IMR-90 (cell line): ENCODE measurements at regions not wholly inside any gene's neighbourhood (a gene's known extent, or its start where the extent isn't known, plus 50 kb on each side); places are given as distances from the start of the nearest gene placed in this dataset.

Experiments used
- ATAC-seq: fragments of 200-7000 bp; cut with Tn5 transposase; 2 replicates; pipeline ENCODE4 v1.9.1; 2020; ENCODE audit warnings: low read depth, mild to moderate bottlenecking, moderate library complexity
- BruUV-seq: library from RNA; stranded (reverse); fragments of 400-500 nt; replicated peaks from 2 replicates; lab custom pipeline; 2021; lab: Mats Ljungman, UMichigan
- CTCF ChIA-PET: fragments of 300-600 bp; formaldehyde crosslinking; extraction: SDS; loops from one replicate; lab custom pipeline; 2021; ENCODE audit warnings: antibody characterized with exemption; lab: Yijun Ruan, JAX
- POLR2A ChIA-PET: fragments of 300-600 bp; sonication (Branson Sonifier 250); formaldehyde crosslinking; loops from one replicate; lab custom pipeline; 2022; ENCODE audit warnings: antibody characterized with exemption; ENCODE audit not compliant: unreplicated experiment; lab: Charles Lee
- DNase-seq: peaks from one replicate; pipeline ENCODE4 v3.0.0; 2013
- H2AFZ ChIP-seq: replicated peaks from 2 replicates; pipeline ENCODE3; 2013; ENCODE audit warnings: low read length, mild to moderate bottlenecking; ENCODE audit not compliant: poor library complexity
- H2AK5ac ChIP-seq: 2 replicates; pipeline ENCODE4 v1.6.1; 2013; ENCODE audit warnings: low read depth, low read length, inconsistent platforms
- H2AK9ac ChIP-seq: replicated peaks from 2 replicates; pipeline ENCODE3; 2013; ENCODE audit warnings: mild to moderate bottlenecking, low read depth, low read length, moderate library complexity; ENCODE audit not compliant: poor library complexity
- H2BK120ac ChIP-seq: 2 replicates; pipeline ENCODE4 v1.6.1; 2013; ENCODE audit warnings: low read depth, low read length, inconsistent platforms
- H2BK15ac ChIP-seq: 3 replicates; pipeline ENCODE4 v1.6.1; 2013; ENCODE audit warnings: low read depth, low read length, inconsistent platforms
- H2BK20ac ChIP-seq: 2 replicates; pipeline ENCODE4 v1.6.1; 2013; ENCODE audit warnings: low read depth, mild to moderate bottlenecking, inconsistent platforms, low read length, moderate library complexity
- H2BK5ac ChIP-seq: 2 replicates; pipeline ENCODE4 v1.6.1; 2013; ENCODE audit warnings: mild to moderate bottlenecking, low read depth, low read length, inconsistent platforms; ENCODE audit not compliant: poor library complexity, severe bottlenecking
- H3K14ac ChIP-seq: replicated peaks from 2 replicates; pipeline ENCODE4 v1.6.1; 2013; ENCODE audit warnings: low read depth, low read length, inconsistent platforms
- H3K18ac ChIP-seq: 2 replicates; pipeline ENCODE4 v1.6.1; 2013; ENCODE audit warnings: low read depth, low read length, control low read depth
- H3K23ac ChIP-seq: 2 replicates; pipeline ENCODE4 v1.6.1; 2013; ENCODE audit warnings: low read depth, low read length, inconsistent platforms
- H3K27ac ChIP-seq: 2 replicates; pipeline ENCODE4 v1.5.1; 2013; ENCODE audit warnings: mild to moderate bottlenecking, control low read depth, low read length; ENCODE audit not compliant: insufficient read depth
- H3K27me3 ChIP-seq: 2 replicates; pipeline ENCODE4 v1.6.1; 2013; ENCODE audit warnings: low read length; ENCODE audit not compliant: control insufficient read depth, insufficient read depth
- H3K36me3 ChIP-seq: 2 replicates; pipeline ENCODE4 v1.6.1; 2013; ENCODE audit warnings: low read length, mixed read lengths; ENCODE audit not compliant: control insufficient read depth, insufficient read depth
- H3K4ac ChIP-seq: 2 replicates; pipeline ENCODE4 v1.6.1; 2013; ENCODE audit warnings: low read depth, low read length, inconsistent platforms
- H3K4me1 ChIP-seq: 2 replicates; pipeline ENCODE4 v1.6.1; 2013; ENCODE audit warnings: low read length, mixed read lengths; ENCODE audit not compliant: control insufficient read depth, insufficient read depth
- H3K4me2 ChIP-seq: 2 replicates; pipeline ENCODE4 v1.6.1; 2013; ENCODE audit warnings: low read depth, mild to moderate bottlenecking, control low read depth, low read length, moderate library complexity
- H3K4me3 ChIP-seq: 2 replicates; pipeline ENCODE4 v1.5.1; 2013; ENCODE audit warnings: low read depth, mild to moderate bottlenecking, control low read depth, low read length, moderate library complexity; ENCODE audit not compliant: insufficient read depth
- H3K56ac ChIP-seq: 2 replicates; pipeline ENCODE4 v1.6.1; 2013; ENCODE audit warnings: low read length, inconsistent platforms; ENCODE audit not compliant: insufficient read depth; ENCODE audit errors: extremely low read depth
- H3K79me1 ChIP-seq, 2 experiments: 2 replicates each; pipeline ENCODE4 v1.6.1; 2013; ENCODE audit warnings: low read length in 2 of 2, inconsistent platforms in 1 of 2, low read depth in 1 of 2
- H3K9ac ChIP-seq: 2 replicates; pipeline ENCODE4 v1.6.1; 2013; ENCODE audit warnings: low read depth, low read length, control low read depth
- H3K9me1 ChIP-seq: 2 replicates; pipeline ENCODE4 v1.6.1; 2013; ENCODE audit warnings: low read length, inconsistent platforms; ENCODE audit not compliant: insufficient read depth
- H3K9me3 ChIP-seq: 2 replicates; pipeline ENCODE4 v1.6.1; 2013; ENCODE audit warnings: low read length; ENCODE audit not compliant: control insufficient read depth, insufficient read depth
- H4K20me1 ChIP-seq: 2 replicates; pipeline ENCODE4 v1.6.1; 2013; ENCODE audit warnings: low read length, inconsistent platforms; ENCODE audit not compliant: insufficient read depth
- H4K5ac ChIP-seq: 2 replicates; pipeline ENCODE4 v1.6.1; 2013; ENCODE audit warnings: mild to moderate bottlenecking, low read depth, low read length, control low read depth
- H4K8ac ChIP-seq, 2 experiments: 2 replicates each; pipeline ENCODE4 v1.6.1; 2013; ENCODE audit warnings: low read depth in 2 of 2, low read length in 2 of 2, control low read depth in 1 of 2, inconsistent platforms in 1 of 2
- H4K91ac ChIP-seq: 2 replicates; pipeline ENCODE4 v1.6.1; 2013; ENCODE audit warnings: low read depth, low read length, inconsistent platforms; ENCODE audit not compliant: insufficient read depth
- BHLHE40 ChIP-seq: fragments of 150-350 bp; IDR thresholded peaks from 2 replicates; pipeline ENCODE4 v1.6.1; 2016; ENCODE audit warnings: mild to moderate bottlenecking, low read depth, low read length
- MAFK ChIP-seq: IDR thresholded peaks from 2 replicates; pipeline ENCODE4 v1.6.1; 2012; ENCODE audit warnings: low read depth, low read length, improper control_type of control experiment
- RAD21 ChIP-seq: IDR thresholded peaks from 2 replicates; pipeline ENCODE4 v1.6.1; 2012; ENCODE audit warnings: low read length, improper control_type of control experiment
- RFX5 ChIP-seq: IDR thresholded peaks from 2 replicates; pipeline ENCODE4 v1.8.0; 2012; ENCODE audit warnings: low read depth, mild to moderate bottlenecking, low read length, moderate library complexity
- WGBS, 2 experiments: methylation state at CpG; one replicate each; pipeline versions ENCODE4 v1.1.5 to v1.1.7; 2013; ENCODE audit warnings: missing lambda C conversion rate in 2 of 2; ENCODE audit not compliant: insufficient read length in 1 of 2; ENCODE audit errors: extremely low coverage in 2 of 2; 5-methylcytosine and 5-hydroxymethylcytosine counted together
- dilution Hi-C: fragments of 300-500 bp; cut with HindIII; formaldehyde crosslinking; loops from one replicate; pipeline ENCODE4 v1.14.3; 2018; ENCODE audit warnings: low sequenced_read_pairs; ENCODE audit not compliant: unreplicated experiment
- in situ Hi-C: fragments of 300-500 bp; cut with MboI; formaldehyde crosslinking; loops from 3 replicates; pipeline ENCODE4 v1.14.3; 2019; ENCODE audit warnings: low sequenced_read_pairs, inconsistent platforms, mixed read lengths
- intact Hi-C: fragments of 100-400 bp; cut with micrococcal nuclease; formaldehyde crosslinking; loops from 2 replicates; pipeline ENCODE4 v1.10.0; 2022

GRCh38 chr15:94536549-94536948, 305.2 kb downstream of the MCTP2 start:
- H3K4ac ChIP-seq = no peak overlapping the region
- no peak overlapping the region for H2BK20ac ChIP-seq
- dilution Hi-C loops = no loop called here
- in situ Hi-C loops = no loop called here
- ATAC-seq (no peak), DNase-seq (no peak)
- ChIA-PET POLR2A (no interaction called here), CTCF (no interaction called here)
- H3K23ac ChIP-seq = no peak overlapping the region
- no peaks in the 10 kb centered on the region for H3K36me3 ChIP-seq
- H2BK120ac ChIP-seq = no peak overlapping the region
- intact Hi-C loops = no loop called here
- H3K4me3 ChIP-seq = no peak overlapping the region
- H3K27me3 ChIP-seq = no peaks in the 10 kb centered on the region
- H2BK5ac ChIP-seq = no peak overlapping the region
- H4K5ac ChIP-seq = no peak overlapping the region
- H4K91ac ChIP-seq = no peak overlapping the region
- H3K56ac ChIP-seq = no peak overlapping the region
- no CpG with 5 or more reads among the region's 3 CpGs for WGBS, 2 experiments
- no peak overlapping the region for H2AK9ac ChIP-seq
- H3K9ac ChIP-seq = no peak overlapping the region
- no peak overlapping the region for H3K4me2 ChIP-seq
- H3K9me3 ChIP-seq = no peaks in the 10 kb centered on the region
- H3K4me1 ChIP-seq = no peaks in the 10 kb centered on the region
- H3K27ac ChIP-seq = no peak overlapping the region
- no peaks in the 10 kb centered on the region for H3K9me1 ChIP-seq
- H2AK5ac ChIP-seq = no peak overlapping the region
- TF ChIP-seq RFX5 = no peak
- no peak for TF ChIP-seq MAFK
- TF ChIP-seq BHLHE40 = no peak
- TF ChIP-seq RAD21 = no peak
- no peak overlapping the region for H2BK15ac ChIP-seq
- no peak overlapping the region for H2AFZ ChIP-seq
- H3K18ac ChIP-seq = no peak overlapping the region
- H3K79me1 ChIP-seq = no peaks in the 10 kb centered on the region
- no peaks in the 10 kb centered on the region for H4K20me1 ChIP-seq
- no TSS peak for BruUV-seq
- no peak overlapping the region for H4K8ac ChIP-seq
- H3K14ac ChIP-seq = no peak overlapping the region
